H9 (cell line): ENCODE measurements at regions not wholly inside any gene's neighbourhood (a gene's known extent, or its start where the extent isn't known, plus 50 kb on each side); places are given as distances from the start of the nearest gene placed in this dataset.

Experiments used
- DNase-seq: peaks from one replicate; pipeline ENCODE4 v3.0.0-alpha.2; 2017
- H2AFZ ChIP-seq: one replicate; pipeline ENCODE4 v1.6.1; 2013; ENCODE audit warnings: mild to moderate bottlenecking, low read length, control low read depth, moderate library complexity
- H2AK5ac ChIP-seq: 2 replicates; pipeline ENCODE4 v1.6.1; 2013; ENCODE audit warnings: low read length, control low read depth, mixed read lengths; ENCODE audit not compliant: insufficient read length
- H2BK120ac ChIP-seq: one replicate; pipeline ENCODE4 v1.6.1; 2013; ENCODE audit warnings: low read depth, mild to moderate bottlenecking, low read length, control low read depth, inconsistent platforms; ENCODE audit not compliant: poor library complexity, severe bottlenecking
- H2BK12ac ChIP-seq: 2 replicates; pipeline ENCODE4 v1.6.1; 2013; ENCODE audit warnings: low read length, control low read depth, mixed read lengths, low read depth; ENCODE audit not compliant: insufficient read length
- H2BK15ac ChIP-seq: 2 replicates; pipeline ENCODE4 v1.6.1; 2013; ENCODE audit warnings: low read depth, low read length, control low read depth
- H2BK20ac ChIP-seq: one replicate; pipeline ENCODE4 v1.6.1; 2013; ENCODE audit warnings: low read depth, mild to moderate bottlenecking, low read length, control low read depth, inconsistent platforms; ENCODE audit not compliant: poor library complexity, severe bottlenecking
- H2BK5ac ChIP-seq: 2 replicates; pipeline ENCODE4 v1.6.1; 2013; ENCODE audit warnings: low read length, control low read depth, mixed read lengths; ENCODE audit not compliant: insufficient read length
- H3K14ac ChIP-seq: 2 replicates; pipeline ENCODE4 v1.6.1; 2013; ENCODE audit warnings: low read length, control low read depth; ENCODE audit not compliant: insufficient read depth
- H3K18ac ChIP-seq: 2 replicates; pipeline ENCODE4 v1.6.1; 2013; ENCODE audit warnings: low read depth, mild to moderate bottlenecking, mixed read lengths, low read length, control low read depth; ENCODE audit not compliant: insufficient read length
- H3K23ac ChIP-seq: 2 replicates; pipeline ENCODE4 v1.6.1; 2013; ENCODE audit warnings: low read length, control low read depth, mixed read lengths, low read depth; ENCODE audit not compliant: insufficient read length
- H3K23me2 ChIP-seq: 2 replicates; pipeline ENCODE4 v1.6.1; 2013; ENCODE audit warnings: low read depth, mild to moderate bottlenecking, mixed read lengths, low read length, control low read depth; ENCODE audit not compliant: insufficient read length, poor library complexity, severe bottlenecking
- H3K27ac ChIP-seq: 2 replicates; pipeline ENCODE4 v1.5.1; 2013; ENCODE audit warnings: low read length, control low read depth, mixed read lengths, low read depth; ENCODE audit not compliant: insufficient read length
- H3K27me3 ChIP-seq: 2 replicates; pipeline ENCODE4 v1.6.1; 2013; ENCODE audit warnings: low read length, control low read depth, inconsistent platforms; ENCODE audit not compliant: insufficient read depth
- H3K4ac ChIP-seq: 2 replicates; pipeline ENCODE4 v1.6.1; 2013; ENCODE audit warnings: low read depth, mild to moderate bottlenecking, control low read depth, inconsistent platforms, low read length, moderate library complexity
- H3K4me1 ChIP-seq: 2 replicates; pipeline ENCODE4 v1.6.1; 2013; ENCODE audit warnings: low read length, control low read depth, inconsistent platforms; ENCODE audit not compliant: insufficient read depth
- H3K4me2 ChIP-seq: 2 replicates; pipeline ENCODE4 v1.6.1; 2013; ENCODE audit warnings: low read length, control low read depth, mixed read lengths; ENCODE audit not compliant: insufficient read length, insufficient read depth
- H3K56ac ChIP-seq: 2 replicates; pipeline ENCODE4 v1.6.1; 2013; ENCODE audit warnings: low read depth, mild to moderate bottlenecking, mixed read lengths, low read length, control low read depth; ENCODE audit not compliant: insufficient read length
- H3K79me1 ChIP-seq: 2 replicates; pipeline ENCODE4 v1.6.1; 2013; ENCODE audit warnings: low read depth, mild to moderate bottlenecking, moderate library complexity, low read length, control low read depth, inconsistent platforms; ENCODE audit not compliant: insufficient read depth, poor library complexity, severe bottlenecking
- H3K79me2 ChIP-seq: 2 replicates; pipeline ENCODE4 v1.6.1; 2013; ENCODE audit warnings: low read length, control low read depth, inconsistent platforms; ENCODE audit not compliant: insufficient read depth
- H3K9ac ChIP-seq: 2 replicates; pipeline ENCODE4 v1.6.1; 2013; ENCODE audit warnings: low read length, control low read depth, mixed read lengths; ENCODE audit not compliant: insufficient read length; ENCODE audit errors: extremely low read depth
- H3K9me3 ChIP-seq: one replicate; pipeline ENCODE4 v1.6.1; 2013; ENCODE audit warnings: low read depth, low read length, inconsistent platforms; ENCODE audit not compliant: control insufficient read depth
- H3T11ph ChIP-seq: one replicate; pipeline ENCODE4 v1.6.1; 2013; ENCODE audit warnings: mild to moderate bottlenecking, low read length, control low read depth, inconsistent platforms
- H4K20me1 ChIP-seq: one replicate; pipeline ENCODE4 v1.6.1; 2013; ENCODE audit not compliant: control insufficient read depth, insufficient read length, insufficient read depth
- H4K5ac ChIP-seq: 2 replicates; pipeline ENCODE4 v1.6.1; 2013; ENCODE audit warnings: low read depth, mild to moderate bottlenecking, mixed read lengths, low read length, control low read depth; ENCODE audit not compliant: insufficient read length
- H4K8ac ChIP-seq: replicated peaks from 2 replicates; pipeline ENCODE4 v1.6.1; 2013; ENCODE audit warnings: low read length, control low read depth, mixed read lengths, low read depth; ENCODE audit not compliant: insufficient read length
- H4K91ac ChIP-seq: 2 replicates; pipeline ENCODE4 v1.6.1; 2013; ENCODE audit warnings: low read depth, mild to moderate bottlenecking, moderate library complexity, mixed read lengths, low read length, control low read depth; ENCODE audit not compliant: insufficient read length
- H3K27ac Mint-ChIP-seq, 3 experiments: 2 replicates in 2 of 3; 3 replicates in 1 of 3; pipeline ENCODE4 v1.8.0; 2020 to 2021; ENCODE audit warnings: mixed read lengths in 3 of 3, mild to moderate bottlenecking in 1 of 3, moderate library complexity in 1 of 3
- H3K27me3 Mint-ChIP-seq: 2 replicates; pipeline ENCODE4 v1.8.0; 2021; ENCODE audit warnings: low read depth, mild to moderate bottlenecking, moderate library complexity, mixed read lengths
- H3K36me3 Mint-ChIP-seq, 3 experiments: 2 replicates in 2 of 3; 3 replicates in 1 of 3; pipeline ENCODE4 v1.8.0; 2020 to 2021; ENCODE audit warnings: low read depth in 3 of 3, mixed read lengths in 3 of 3; ENCODE audit not compliant: insufficient read depth in 1 of 3
- H3K4me1 Mint-ChIP-seq, 2 experiments: 2 replicates each; pipeline ENCODE4 v1.8.0; 2020; ENCODE audit warnings: mixed read lengths in 2 of 2
- H3K4me3 Mint-ChIP-seq, 2 experiments: 2 replicates in 1 of 2; 3 replicates in 1 of 2; pipeline ENCODE4 v1.8.0; 2020 to 2021; ENCODE audit warnings: mild to moderate bottlenecking in 2 of 2, mixed read lengths in 2 of 2, moderate library complexity in 1 of 2
- H3K9me3 Mint-ChIP-seq, 2 experiments: 2 replicates in 1 of 2; 3 replicates in 1 of 2; pipeline ENCODE4 v1.8.0; 2020; ENCODE audit warnings: mild to moderate bottlenecking in 2 of 2, mixed read lengths in 2 of 2, moderate library complexity in 1 of 2
- WGBS: extraction: QIAGEN DNeasy Blood & Tissue Kit; methylation state at CpG from one replicate; pipeline ENCODE4 v1.1.7; 2013; ENCODE audit warnings: missing lambda C conversion rate, low lambda C conversion rate, mixed read lengths; ENCODE audit not compliant: insufficient read length; ENCODE audit errors: extremely low coverage; 5-methylcytosine and 5-hydroxymethylcytosine counted together
- TF ChIP-seq, protein P1 (sequence below): fragments of 200-600 bp; sonication (generic); conservative IDR thresholded peaks from 3 replicates; pipeline ENCODE4 v1.8.0; 2021; ENCODE audit warnings: antibody characterized with exemption, mild to moderate bottlenecking

DNA sequence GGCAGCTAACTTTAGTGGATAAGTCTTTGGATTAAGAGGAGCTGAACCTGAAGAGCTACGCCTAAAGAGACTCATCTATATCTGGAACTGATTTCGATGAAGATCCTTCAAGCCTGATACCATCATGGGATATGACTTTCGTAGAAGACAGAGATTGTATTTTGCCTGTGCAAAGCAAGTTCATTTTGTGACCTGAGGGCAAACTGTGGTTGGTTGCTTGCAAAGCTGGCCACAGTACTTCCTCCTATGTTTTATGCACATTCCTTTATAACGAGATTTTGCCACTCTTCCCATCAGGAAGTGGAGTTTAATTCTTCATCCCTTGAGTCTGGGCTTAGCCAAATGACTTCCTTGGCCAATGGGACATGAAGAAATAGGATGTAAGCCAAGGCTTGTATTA lies 519.3 kb upstream of the NR3C2 start:
- Histone ChIP-seq H2AK5ac (no peak overlapping the region), H3K27me3 (no peaks in the 10 kb centered on the region), H3K4me1 (no peaks in the 10 kb centered on the region), H4K5ac (no peak overlapping the region), H3K18ac (no peak overlapping the region), H2BK120ac (no peak overlapping the region), H2BK15ac (no peak overlapping the region), H4K91ac (no peak overlapping the region), H3K4ac (no peak overlapping the region), H2BK12ac (no peak overlapping the region), H4K20me1 (no peaks in the 10 kb centered on the region), H3T11ph (no peak overlapping the region), H4K8ac (no peak overlapping the region), H3K9me3 (no peaks in the 10 kb centered on the region), H3K14ac (no peak overlapping the region), H3K4me2 (no peak overlapping the region), H3K27ac (no peak overlapping the region), H3K56ac (no peak overlapping the region), H2AFZ (no peak overlapping the region), H3K23ac (no peak overlapping the region), H2BK5ac (no peak overlapping the region), H3K79me2 (no peaks in the 10 kb centered on the region), H2BK20ac (no peak overlapping the region), H3K23me2 (no peaks in the 10 kb centered on the region), H3K79me1 (no peaks in the 10 kb centered on the region), H3K9ac (no peak overlapping the region)
- no peaks in the 10 kb centered on the region for H3K27me3 Mint-ChIP-seq
- no peak overlapping the region; a peak in 1 of 7 replicates for H3K27ac Mint-ChIP-seq
- no CpG with 5 or more reads among the region's 4 CpGs for WGBS
- no peaks in the 10 kb centered on the region for H3K4me1 Mint-ChIP-seq
- H3K36me3 Mint-ChIP-seq, result no peaks in the 10 kb centered on the region
- H3K9me3 Mint-ChIP-seq, result 0 out of 5 replicates have a peak, but pooled peaks cover 0 to 2% of the 10 kb centered on the region in 2 experiments
- TF ChIP-seq, protein P1, sequence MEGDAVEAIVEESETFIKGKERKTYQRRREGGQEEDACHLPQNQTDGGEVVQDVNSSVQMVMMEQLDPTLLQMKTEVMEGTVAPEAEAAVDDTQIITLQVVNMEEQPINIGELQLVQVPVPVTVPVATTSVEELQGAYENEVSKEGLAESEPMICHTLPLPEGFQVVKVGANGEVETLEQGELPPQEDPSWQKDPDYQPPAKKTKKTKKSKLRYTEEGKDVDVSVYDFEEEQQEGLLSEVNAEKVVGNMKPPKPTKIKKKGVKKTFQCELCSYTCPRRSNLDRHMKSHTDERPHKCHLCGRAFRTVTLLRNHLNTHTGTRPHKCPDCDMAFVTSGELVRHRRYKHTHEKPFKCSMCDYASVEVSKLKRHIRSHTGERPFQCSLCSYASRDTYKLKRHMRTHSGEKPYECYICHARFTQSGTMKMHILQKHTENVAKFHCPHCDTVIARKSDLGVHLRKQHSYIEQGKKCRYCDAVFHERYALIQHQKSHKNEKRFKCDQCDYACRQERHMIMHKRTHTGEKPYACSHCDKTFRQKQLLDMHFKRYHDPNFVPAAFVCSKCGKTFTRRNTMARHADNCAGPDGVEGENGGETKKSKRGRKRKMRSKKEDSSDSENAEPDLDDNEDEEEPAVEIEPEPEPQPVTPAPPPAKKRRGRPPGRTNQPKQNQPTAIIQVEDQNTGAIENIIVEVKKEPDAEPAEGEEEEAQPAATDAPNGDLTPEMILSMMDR, result no peak
- no peak for DNase-seq
- H3K4me3 Mint-ChIP-seq, result no peak overlapping the region
